ENCODE measurements at regions not wholly inside any gene's neighbourhood (a gene's known extent, or its start where the extent isn't known, plus 50 kb on each side); places are given as distances from the start of the nearest gene placed in this dataset.

DNA sequence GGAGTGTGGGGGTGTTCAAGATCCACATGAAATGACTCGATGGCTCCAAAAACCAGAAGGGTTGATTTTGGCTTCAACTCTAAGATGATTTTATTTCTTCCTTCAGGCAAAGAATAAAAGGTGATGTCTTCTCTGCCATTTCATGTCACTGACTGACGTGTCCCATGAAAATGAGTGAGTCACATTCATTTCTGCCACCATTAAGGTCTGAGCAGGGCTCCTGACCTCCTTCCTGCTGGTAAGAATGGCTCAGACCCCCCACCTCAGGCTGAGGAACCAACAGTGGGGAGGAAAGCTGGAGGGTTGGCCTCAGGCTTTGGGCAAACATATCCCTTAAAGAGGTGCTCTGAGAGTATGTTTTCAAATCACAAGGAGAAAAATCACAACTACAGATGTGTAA is 53.9 kb upstream of the ZNF354A start:
- no peaks in the 10 kb centered on the region for H3K9me3 Mint-ChIP-seq
- ATAC-seq, result no peak

DNA sequence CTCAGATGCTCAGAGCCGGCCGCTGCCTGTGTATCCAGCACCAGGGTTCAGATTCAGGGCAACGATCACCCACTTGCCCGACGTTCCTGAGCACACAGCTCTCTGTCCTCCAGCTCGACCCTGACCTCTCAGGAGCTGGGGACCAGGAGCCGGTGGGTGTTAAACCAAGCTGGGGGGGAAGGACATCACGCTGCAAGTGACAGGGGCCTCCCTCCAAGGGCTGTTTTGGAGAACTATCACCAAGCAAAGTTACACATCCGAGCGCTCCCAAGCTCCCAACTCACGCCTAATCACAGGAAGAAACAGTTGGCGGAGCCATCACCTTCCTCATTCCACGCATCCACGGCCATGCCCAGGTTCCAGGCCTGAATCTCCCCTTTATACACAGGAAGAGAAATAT is 51.5 kb upstream of the ZNF354A start:
- H3K9me3 Mint-ChIP-seq, result no peaks in the 10 kb centered on the region
- ATAC-seq, result no peak
- H3K4me1 Mint-ChIP-seq, result peaks cover 5% of the 10 kb centered on the region
- DNase-seq, result no peak
- no peak overlapping the region for H3K4me3 Mint-ChIP-seq
- peaks cover 8% of the 10 kb centered on the region for H3K27me3 Mint-ChIP-seq
- H3K27ac Mint-ChIP-seq, result no peak overlapping the region

More for the DNA sequence above, 53.9 kb upstream of the ZNF354A start:
- Mint-ChIP-seq H3K4me3 (no peak overlapping the region), H3K27me3 (peaks cover 8% of the 10 kb centered on the region), H3K4me1 (no peaks in the 10 kb centered on the region), H3K27ac (peak overlapping the region in 1 of 2 donors; percentile 71)
- no peak for DNase-seq

GRCh38 chr5:178780581-178781498 is 50.4 kb upstream of the ZNF354A start:
- peaks cover 5% of the 10 kb centered on the region for H3K4me1 Mint-ChIP-seq
- H3K27ac Mint-ChIP-seq, result no peak overlapping the region
- no peak overlapping the region for H3K4me3 Mint-ChIP-seq
- DNase-seq (no peak), ATAC-seq (no peak)
- no peaks in the 10 kb centered on the region for H3K9me3 Mint-ChIP-seq
- H3K27me3 Mint-ChIP-seq, result peaks cover 8% of the 10 kb centered on the region

All from stimulated activated naive CD8-positive, alpha-beta T cell treated with anti-CD3 and anti-CD28 coated beads, Interleukin-15, amount 100 ng/mL, for 72 hours (primary cell).